DMS53 treated with DMSO at 0.1 percent for 48 hours (cell line): ENCODE measurements at regions not wholly inside any gene's neighbourhood (a gene's known extent, or its start where the extent isn't known, plus 50 kb on each side); places are given as distances from the start of the nearest gene placed in this dataset.

Experiments
- DNase-seq: peaks from one replicate; lab custom pipeline; 2025; ENCODE audit not compliant: unreplicated experiment; lab: John Stamatoyannopoulos, UW

DNA sequence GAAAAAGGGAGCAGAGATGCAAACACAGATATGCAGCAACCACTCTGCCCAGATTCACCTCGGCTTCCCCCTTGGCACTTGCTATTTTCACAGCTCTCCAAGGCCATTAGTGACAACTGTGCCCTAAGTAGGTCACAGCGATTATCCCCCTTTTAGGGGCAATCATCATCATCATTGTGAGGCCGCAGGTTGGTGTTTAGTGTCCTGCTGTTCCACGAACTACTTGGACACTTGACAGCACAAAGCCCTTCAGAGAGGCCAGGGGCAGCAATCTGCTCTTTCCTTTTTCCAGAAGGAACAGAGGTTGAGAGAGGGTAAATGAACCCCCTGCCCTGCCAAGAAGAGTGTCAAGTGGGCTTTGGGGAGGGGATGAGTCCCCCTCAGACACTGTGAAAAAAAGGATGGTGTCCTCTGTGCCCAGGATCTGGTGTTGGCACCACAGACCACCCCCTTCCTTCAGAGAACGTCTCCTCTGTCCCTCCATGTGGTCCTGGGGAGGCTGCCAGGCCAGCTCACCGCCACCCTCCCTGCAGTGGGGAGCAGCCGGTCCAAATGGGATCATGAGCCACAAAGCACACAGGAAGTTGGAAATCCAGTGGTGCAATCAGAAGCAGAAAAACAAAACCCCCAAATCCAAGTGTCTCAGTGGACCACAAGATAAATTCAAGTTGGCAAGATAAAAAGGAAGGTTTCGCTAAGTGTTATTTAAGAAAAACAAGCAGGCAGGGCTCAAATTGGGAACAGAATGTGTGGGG, 78.4 kb upstream of the MED9 start:
- DNase-seq = no peak

DNA sequence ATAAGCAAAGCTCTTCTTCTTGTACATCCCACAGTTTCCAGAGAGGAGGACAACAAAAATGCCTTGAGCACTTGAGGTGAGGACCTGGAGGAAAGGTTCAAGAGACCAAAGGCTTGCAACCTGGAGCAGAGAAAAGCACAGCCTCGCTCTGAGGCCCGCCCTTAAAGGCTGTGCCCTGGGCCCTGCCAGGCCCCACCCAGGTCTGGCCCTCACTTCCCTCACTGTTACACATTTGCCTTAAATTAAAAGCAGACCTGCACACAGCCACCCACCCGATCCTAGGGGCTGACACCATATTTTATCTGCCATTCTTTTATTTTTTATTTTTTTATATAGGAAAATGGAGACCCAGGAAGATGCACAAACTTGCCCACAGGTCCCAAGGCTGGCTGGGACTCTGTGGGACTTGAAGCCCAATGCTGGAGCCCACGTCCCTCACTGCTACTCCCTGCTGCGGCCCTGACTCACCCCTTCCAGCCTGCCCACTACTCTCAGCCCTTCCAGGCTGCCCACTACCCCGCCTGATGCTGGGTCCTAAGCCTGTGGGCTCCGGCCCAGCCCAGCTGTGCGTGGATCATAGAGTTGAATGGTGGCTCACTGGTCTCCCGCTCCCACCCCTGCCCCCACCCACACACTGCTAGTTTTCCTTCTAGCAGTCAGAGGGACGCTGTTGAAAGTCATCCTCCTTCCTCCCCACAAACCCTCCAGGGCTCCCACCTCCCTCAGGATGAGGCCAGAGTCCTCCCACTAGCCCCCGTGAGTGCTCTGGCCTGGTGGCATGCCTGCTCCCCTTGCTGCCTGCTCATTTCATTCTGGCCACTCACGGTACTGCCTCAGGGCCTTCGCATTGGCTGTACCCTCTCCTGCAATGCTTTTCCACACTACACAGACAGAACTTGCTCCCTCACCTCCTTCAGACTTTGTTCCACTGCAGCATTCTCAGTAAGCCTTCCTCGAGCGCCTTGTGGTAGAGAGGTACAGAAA, 77.6 kb upstream of the MED9 start:
- DNase-seq = no peak

DNA sequence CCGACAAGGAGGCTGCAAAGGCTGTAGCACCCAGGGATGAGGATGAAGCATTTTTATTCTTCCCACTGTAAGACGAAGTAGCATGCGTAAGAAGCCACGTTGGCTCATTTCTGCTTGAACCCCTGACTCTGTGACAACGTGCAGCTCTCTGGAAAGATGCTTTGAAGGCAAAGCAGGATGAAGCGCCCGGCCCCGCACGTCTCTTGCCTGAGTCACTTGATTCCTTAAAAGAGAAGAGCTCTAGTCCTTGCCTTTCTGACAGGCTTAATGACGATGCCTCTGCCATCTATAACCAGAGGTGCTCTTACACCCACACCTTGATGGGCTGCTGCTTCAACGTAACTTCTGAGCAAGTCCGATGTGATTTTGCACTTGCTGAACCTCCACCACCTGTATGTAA, 76.7 kb upstream of the MED9 start:
- DNase-seq = no peak

DNA sequence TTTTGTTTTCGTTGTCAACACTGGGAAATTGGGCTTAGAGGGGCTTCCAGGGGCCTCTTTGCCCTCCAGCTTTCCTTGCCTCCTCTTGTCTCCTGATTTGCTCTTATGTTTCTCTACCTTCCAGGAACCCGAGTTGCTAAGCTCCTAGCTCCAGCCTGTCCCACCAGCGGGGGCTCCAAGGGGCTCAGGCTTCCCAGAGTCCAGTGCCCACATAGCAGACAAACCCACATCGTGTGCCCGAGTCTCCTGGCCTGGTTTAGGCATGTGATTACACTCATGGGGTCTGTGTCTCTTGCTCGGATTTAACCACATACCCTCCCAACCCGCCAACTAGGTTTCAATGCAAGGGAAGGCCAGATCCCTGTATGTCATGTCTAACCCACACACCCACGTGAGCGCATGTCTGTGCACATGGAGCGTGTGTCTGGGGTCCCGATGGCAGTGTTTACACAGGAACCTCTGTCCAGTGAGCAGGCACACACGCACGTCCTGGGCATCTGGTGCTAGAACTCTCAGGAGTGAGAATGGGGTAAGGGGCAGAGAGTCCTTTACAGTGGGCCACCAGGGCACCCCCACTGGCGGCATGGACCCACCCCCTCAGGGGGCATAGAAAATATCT, 76.1 kb upstream of the MED9 start:
- no peak for DNase-seq

DNA sequence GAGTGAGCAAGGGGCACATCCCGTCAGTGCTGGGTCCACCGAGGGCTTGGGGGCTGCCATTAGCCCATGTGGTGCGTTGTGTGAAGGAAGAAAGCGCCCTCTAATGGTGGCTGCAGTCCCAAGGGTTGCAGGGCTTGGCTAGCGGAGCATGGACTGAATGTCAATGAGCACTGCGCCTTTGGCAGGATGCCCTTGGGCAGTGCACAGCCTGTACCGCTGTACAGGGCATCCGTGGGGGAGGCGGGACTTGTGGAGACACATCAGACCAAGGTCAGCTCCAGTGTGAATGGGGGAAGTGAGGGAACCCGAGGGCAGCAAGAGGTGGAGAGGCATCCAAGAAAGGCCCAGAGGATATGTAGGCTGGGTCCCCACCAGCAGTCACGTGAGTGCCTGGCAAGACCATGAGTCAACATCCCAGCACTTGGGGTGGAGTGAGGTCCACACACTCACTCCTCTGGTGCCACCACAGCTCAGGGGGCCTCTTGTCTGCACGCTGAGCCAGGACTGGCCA, 75.5 kb upstream of the MED9 start:
- DNase-seq = no peak

DNA sequence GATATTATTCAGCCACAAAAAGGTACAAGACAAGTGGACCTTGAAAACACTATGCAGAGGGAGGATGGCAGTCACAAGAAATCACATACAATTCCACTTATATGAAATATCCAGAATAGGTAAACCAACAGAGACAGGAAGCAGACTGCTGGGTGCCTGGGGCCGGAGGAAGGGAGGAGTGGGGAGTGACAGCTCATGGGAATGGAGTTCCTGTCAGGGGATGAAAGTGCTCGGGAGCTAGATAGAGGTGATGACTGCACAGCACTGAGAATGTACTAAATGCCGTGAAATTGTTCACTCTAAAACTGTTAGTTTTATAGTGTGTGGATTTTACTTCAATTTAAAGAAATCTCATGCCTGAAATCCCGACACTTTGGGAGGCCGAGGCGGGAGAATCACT, 74.2 kb upstream of the MED9 start:
- no peak for DNase-seq

DNA sequence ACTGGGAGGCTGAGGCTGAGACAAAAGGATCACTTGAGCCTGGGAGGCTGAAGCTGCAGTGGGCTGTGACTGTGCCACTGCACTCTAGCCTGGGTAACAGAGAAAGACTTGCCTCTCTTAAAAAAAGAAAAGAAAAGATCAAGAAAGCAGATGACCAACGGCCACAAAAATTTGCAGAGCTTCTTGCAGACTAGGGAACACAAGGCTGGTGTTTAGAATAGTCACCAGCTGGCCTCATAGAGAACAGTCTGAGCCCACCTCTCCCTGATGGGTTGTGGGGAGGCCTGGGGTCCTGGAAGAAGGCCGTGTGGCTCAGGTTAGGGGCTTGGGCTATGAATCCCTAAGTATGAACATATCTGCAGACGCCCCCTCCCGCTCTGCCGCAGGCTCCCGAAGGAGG, 73.7 kb upstream of the MED9 start:
- DNase-seq = peak; percentile 11

DNA sequence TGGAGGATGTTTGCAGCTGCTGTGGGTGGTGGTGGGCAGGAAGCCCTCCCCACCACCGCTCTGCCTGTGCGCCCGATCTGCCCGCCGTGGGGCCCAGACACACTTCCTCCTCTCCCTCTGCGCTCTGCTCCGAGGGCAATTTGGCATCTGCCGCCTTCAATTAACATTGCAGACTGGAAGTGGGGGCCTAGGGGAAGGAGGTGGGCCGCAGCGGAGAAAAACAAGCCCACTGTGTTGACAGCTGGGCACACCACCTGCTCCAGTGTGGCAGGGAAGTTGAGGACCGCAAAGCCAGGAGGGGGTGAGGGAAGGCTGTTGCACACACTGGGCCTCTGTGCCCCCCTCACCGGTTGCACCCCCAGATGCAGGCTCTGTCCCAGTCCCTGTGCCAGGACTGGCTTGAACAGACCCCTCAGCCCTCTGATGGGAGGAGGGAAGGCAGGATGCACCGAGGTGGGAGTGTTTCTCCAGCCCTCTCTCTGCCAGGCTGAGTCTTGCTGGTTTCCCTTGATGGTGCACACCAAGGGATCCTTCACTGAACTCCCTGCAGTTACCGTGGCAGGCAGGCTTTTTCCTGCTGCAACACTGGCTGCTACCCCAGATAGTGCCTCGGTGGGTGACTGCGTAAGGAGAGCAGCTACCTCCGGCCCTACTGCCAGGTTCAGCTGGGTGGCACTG, 72.8 kb upstream of the MED9 start:
- DNase-seq = no peak

DNA sequence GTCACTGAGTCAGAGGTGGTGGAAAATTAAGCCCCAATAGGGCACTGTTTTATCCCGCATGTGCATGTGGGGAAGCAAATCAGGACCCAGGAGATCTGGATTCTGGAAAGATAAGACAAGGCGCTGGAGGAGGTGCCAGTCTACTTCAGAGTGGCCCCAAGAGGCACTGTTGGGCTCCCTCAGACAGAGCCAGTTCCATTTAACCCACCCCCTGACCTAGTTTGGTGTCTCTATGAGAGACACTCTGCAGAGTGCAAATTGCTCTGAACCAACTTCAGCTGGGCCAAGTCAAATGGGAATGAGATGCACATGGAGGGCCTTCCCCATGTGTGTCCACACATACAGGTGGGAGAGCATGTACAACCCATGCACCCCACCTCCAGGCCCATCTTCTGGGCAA, 71.1 kb upstream of the MED9 start:
- DNase-seq = no peak

DNA sequence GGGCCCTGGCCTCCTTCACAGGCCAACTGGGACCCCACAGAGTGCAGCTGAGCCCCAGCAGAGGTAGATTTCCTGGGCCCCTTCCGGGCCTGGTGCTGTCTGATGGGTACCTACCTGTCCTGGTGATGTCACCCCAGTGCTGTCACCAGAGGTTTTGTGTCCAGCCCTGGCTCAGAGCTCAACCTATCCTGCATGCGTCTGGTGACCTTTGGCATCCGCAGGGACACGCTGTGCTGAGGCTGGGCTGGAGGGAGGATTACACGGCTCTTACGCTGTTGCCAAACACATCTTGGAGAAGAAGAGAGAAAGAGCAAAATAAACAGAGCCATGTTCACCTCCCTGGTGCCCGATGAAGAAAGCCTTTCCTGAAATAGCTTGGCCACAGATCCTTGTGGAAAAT, 70.6 kb upstream of the MED9 start:
- DNase-seq = no peak

DNA sequence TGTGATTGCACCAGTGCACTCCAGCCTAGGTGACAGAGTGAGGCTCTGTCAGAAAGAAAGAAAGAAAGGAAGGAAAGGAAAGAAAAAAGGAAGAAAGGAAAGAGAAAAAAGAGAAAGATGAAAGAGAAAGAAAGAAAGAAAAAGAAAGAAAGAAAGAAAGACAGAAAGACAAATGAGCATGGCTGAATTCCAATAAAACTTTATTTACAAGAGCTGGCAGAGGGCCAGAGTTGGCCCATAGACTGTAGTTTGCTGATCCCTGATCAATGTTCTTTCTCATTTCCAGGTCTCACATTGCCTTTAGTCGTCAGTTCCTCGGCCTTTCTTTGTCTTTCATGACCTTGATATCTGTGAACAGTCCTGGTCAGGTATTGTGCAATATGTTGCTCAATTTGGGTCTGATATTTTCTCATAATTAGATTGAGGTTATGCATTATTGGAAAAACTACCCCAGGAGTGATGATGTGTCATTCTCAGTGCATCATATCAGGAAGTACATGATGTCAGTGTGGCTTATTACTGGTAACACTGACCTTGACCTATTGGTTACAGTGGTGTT, 68.5 kb upstream of the MED9 start:
- DNase-seq = no peak

DNA sequence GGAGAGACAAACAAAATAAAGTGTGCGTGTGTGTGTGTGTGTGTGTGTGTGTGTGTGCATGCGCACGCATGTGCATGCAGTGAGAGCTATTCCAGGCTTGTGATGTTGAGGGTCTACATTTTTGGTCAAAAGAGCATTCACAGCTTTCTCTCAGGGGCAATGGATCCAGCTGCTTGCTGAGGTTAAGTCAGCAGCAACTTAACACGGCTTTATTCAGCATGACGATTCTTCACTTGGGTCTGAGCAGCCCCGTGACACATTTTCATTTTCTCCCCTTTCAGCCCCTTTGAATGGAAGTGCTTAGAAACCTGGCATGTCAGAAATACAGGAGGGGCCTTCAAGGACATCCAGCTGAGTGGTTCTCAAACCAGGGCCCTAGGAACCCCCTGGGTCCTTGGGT, 66.4 kb upstream of the MED9 start:
- DNase-seq = no peak

DNA sequence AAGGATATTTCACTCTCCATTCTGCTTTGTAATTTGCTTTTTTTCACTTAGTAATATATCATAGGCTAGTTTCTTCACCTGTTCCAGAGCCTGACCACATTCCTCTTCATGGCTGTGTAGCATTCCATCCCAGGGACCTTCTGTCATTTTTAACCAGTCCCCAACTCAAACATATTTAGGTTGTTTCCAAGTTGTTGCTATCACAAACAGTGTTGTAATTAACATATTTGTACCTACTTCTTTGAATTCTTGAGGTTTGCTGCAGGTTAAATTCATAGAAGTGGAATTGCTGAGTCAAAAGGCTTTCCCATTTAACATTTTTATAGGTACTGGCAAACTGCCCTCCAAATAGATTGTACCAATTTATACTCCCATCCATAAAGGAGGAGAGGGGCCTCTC, 65.1 kb upstream of the MED9 start:
- no peak for DNase-seq

DNA sequence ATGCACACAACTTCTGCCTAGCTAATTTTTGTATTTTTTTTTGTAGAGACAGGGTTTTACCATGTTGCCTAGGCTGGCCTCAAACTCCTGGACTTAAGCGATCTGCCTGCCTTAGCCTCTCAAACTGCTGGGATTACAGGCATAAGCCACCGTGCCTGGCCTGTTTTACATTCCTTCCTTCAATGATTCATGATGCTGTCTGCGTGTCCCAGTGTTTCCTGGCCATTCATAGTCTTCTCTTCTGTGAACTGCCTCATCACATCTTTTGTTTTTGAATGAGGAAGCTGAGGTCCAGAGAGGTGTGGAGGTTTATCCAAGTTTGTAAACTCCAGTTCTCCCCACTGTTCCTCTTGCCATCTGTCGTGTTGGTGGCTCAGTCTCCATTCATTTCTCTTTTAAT, 64.5 kb upstream of the MED9 start:
- DNase-seq = no peak

DNA sequence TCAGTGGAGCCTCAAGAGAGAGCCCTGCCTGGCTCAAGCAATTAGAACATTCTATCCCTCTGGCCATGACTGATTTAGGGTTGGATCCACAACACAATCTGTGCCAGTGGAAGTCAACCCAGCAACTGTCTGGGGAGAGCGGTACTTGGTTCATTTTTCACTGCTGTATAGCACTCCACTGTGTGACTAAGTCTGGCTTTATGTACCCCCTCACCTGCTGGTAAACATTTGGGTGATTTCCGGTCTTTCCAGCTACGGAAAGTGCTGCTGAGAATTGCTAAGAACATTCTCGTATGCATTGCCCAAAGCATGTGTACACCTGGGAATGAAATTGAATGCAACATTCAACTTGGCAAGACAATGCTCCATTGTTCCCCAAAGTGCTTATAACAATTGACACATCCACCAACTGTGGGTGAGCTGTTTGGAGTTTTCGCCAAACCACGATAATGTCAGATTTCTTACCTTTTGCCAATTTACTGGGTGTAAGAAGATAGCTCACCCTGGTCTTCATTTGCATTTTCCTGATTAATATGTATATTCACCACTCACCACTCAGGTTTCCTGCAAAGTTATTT, 63.5 kb upstream of the MED9 start:
- no peak for DNase-seq

DNA sequence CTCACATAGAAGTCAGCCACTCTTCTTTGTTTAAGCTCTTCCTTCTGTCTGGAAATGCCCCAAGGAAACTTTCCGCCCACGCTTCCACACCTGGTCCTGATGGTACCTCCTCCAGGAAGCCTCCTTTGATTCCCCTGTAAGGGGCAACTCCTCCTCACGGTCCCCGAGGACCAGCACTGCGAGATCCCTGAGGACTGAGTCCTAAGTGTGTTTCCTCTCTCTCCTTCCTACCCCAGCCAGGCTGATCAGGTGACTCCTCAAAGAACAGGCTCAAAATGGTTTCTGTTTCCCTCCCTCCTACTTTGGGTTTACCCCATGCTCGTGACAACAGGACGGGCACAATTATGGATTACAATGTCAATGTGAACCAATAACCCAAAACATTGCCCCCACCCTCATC, 63.0 kb upstream of the MED9 start:
- no peak for DNase-seq

DNA sequence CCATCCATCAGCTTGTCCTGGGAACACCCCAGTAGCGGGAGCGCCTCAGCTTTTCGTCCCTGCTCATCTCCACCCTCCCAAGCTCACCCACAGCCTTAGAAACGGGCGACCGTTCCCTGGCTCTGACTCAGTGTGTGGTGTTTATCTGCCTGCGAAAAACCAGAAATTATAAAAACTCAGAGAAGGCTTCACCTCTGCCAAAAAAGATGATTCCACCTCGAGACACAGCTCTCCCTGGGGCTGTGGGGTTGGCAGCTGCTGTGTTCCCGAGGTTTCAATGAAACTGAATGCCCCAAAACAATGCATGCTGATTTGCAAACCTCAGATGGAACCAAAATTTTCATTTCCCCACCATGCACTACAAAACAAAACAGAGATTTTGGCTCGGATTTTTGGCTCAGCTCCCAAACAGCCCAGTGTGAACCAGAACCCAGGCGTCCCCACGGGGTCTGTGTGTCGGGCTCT, 62.4 kb upstream of the MED9 start:
- DNase-seq = no peak

DNA sequence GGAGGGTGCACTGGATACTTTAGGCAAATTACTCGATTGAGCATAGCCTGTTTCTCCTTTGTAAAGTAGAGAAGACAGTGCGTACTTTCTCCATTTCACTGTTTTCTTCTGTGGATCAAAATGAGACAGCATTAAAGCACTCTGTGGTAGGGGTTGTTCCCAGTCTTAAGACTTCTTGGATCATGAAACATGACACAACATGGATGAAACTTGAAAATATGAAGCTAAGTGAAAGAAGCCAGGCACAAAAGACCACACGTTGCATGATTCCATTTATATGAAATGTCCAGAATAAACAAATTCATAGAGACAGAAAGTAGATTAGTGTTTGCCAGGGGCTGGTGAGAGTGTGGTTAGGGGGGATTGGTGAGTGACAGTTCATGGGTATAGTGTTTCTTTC, 61.8 kb upstream of the MED9 start:
- no peak for DNase-seq

DNA sequence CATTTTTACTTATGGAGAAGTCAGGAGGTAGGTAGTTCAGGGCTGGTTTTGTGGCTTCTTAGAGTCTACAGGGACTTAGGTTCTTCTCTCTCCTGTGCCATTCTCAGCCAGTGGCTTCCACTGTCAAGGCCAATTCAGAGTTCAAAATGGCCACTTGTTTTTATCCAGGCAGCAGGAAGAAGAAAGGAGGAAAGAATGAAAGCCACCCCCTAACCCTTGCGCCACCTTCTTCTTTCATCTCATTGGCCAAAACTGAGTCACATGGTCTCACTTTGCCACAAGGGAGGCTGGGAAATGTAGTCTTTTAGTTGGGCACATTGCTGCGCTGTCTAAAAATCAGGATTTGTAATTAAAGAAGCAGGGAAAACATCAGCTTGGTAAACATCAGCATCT, 60.8 kb upstream of the MED9 start:
- peak; percentile 86 for DNase-seq
